ENCODE measurements at regions not wholly inside any gene's neighbourhood (a gene's known extent, or its start where the extent isn't known, plus 50 kb on each side); places are given as distances from the start of the nearest gene placed in this dataset.

DNA sequence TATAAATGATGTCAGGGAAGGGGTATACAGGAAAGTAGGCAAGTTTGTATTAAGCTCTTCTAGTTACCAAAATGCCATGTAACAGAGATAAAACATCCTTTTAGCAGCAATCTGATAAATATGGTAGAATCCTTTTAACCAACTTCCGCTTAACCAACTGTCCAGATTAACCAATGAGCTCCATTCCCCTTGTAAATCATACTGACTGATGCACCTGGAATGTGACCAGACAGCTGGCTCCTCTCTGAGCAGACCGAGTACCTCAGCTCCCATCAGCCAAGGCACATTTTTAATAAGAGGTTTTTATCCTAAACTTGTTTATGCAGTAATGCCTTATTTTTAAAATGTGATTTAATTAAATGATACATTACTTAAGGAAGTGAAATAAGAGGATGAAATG is 66.4 kb downstream of the KLF12 start (continued):
- TF ChIP-seq CBX3 (IDR thresholded peaks at IDR 0.05; ENCODE audit: low read depth) (no peak), ZNF274 (IDR thresholded peaks at IDR 0.05; ENCODE audit: low read depth, low read length) (no peak), SRF (IDR thresholded peaks at IDR 0.05; ENCODE audit: low read depth) (no peak), ELF1 (IDR thresholded peaks at IDR 0.05; ENCODE audit: borderline replicate concordance, low read depth) (no peak), EGR1 (IDR thresholded peaks at IDR 0.05; ENCODE audit: low read depth) (no peak), POLR2A (IDR thresholded peaks at IDR 0.05; ENCODE audit: borderline replicate concordance, extremely low read depth, insufficient read depth, insufficient read length) (no peak)

DNA sequence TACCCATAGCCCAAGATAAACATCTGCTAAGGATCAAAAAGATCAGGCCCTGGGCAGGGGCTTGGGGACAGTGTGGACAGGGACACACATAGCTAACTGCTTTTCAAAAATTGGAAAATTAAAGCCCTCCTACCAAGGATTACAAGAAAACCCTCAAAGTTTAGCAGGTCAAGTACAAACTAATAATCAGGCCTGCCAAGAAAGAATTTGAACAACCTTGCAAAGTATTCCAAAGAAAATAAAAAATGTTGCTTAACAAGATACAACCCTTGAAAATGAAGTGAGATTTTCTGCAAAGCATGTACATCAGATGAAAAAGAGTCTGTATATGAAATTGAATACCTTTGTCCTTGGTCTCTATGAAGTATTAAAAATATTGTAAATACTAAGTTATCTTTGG is 67.3 kb downstream of the KLF12 start:
- no peak overlapping the region for H3K9ac ChIP-seq (ENCODE audit: low read length)
- no TSS peak for BruUV-seq (replicated peaks)
- intact Hi-C loops (cut with micrococcal nuclease): no loop called here
- no peak overlapping the region for H3K4me2 ChIP-seq (ENCODE audit: low read length)
- ChIA-PET RAD21 (ENCODE audit: low non-redundant PET in 1 of 2, low total read pairs in 2 of 2, uncharacterized antibody in 2 of 2, unreplicated experiment in 2 of 2) (no interaction called here), POLR2A (no interaction called here), CTCF (no interaction called here)
- TF ChIP-seq POLR2A (IDR thresholded peaks at IDR 0.05; ENCODE audit: borderline replicate concordance, extremely low read depth, insufficient read depth, insufficient read length): no peak
- TF ChIP-seq CBX3 (IDR thresholded peaks at IDR 0.05; ENCODE audit: low read depth): no peak
- no peak for TF ChIP-seq ELF1 (IDR thresholded peaks at IDR 0.05; ENCODE audit: borderline replicate concordance, low read depth)
- no peak for TF ChIP-seq EZH2phosphoT487 (IDR thresholded peaks at IDR 0.05; ENCODE audit: borderline replicate concordance)
- TF ChIP-seq ZNF274 (IDR thresholded peaks at IDR 0.05; ENCODE audit: low read depth, low read length): no peak
- TF ChIP-seq, protein P1, sequence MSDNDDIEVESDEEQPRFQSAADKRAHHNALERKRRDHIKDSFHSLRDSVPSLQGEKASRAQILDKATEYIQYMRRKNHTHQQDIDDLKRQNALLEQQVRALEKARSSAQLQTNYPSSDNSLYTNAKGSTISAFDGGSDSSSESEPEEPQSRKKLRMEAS (IDR thresholded peaks at IDR 0.05): no peak
- TF ChIP-seq TCF7L2 (IDR thresholded peaks at IDR 0.05; ENCODE audit: borderline replicate concordance, extremely low read depth, insufficient read depth, insufficient read length): no peak
- no peak for TF ChIP-seq FOSL1 (IDR thresholded peaks at IDR 0.05; ENCODE audit: low read depth)
- TF ChIP-seq, protein P2, sequence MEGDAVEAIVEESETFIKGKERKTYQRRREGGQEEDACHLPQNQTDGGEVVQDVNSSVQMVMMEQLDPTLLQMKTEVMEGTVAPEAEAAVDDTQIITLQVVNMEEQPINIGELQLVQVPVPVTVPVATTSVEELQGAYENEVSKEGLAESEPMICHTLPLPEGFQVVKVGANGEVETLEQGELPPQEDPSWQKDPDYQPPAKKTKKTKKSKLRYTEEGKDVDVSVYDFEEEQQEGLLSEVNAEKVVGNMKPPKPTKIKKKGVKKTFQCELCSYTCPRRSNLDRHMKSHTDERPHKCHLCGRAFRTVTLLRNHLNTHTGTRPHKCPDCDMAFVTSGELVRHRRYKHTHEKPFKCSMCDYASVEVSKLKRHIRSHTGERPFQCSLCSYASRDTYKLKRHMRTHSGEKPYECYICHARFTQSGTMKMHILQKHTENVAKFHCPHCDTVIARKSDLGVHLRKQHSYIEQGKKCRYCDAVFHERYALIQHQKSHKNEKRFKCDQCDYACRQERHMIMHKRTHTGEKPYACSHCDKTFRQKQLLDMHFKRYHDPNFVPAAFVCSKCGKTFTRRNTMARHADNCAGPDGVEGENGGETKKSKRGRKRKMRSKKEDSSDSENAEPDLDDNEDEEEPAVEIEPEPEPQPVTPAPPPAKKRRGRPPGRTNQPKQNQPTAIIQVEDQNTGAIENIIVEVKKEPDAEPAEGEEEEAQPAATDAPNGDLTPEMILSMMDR (IDR thresholded peaks at IDR 0.05 in 2 of 3, conservative IDR thresholded peaks at IDR 0.05 in 1 of 3; ENCODE audit: borderline replicate concordance in 1 of 3, insufficient read depth in 1 of 3, low read depth in 2 of 3, low read length in 2 of 3): no peak
- TF ChIP-seq RAD21 (IDR thresholded peaks at IDR 0.05; ENCODE audit: low read depth): no peak
- H3K4me3 ChIP-seq (replicated peaks in 1 of 2; ENCODE audit: low read depth in 1 of 2, low read length in 2 of 2): no peak overlapping the region
- H2AFZ ChIP-seq (ENCODE audit: low read depth, low read length, poor library complexity, severe bottlenecking): no peak overlapping the region
- no peaks in the 10 kb centered on the region for H3K27me3 ChIP-seq (ENCODE audit: insufficient read depth, low read length)
- ATAC-seq (no peak), DNase-seq (ENCODE audit: low read depth, low spot score) (no peak)
- H3K27ac ChIP-seq (ENCODE audit: low read depth, low read length): no peak overlapping the region
- H3K79me2 ChIP-seq (ENCODE audit: insufficient read depth, low read length): no peaks in the 10 kb centered on the region
- no peaks in the 10 kb centered on the region for H3K4me1 ChIP-seq (ENCODE audit: control insufficient read depth in 1 of 2, insufficient read depth in 2 of 2, low read length in 2 of 2)
- H3K9me3 ChIP-seq (ENCODE audit: control insufficient read depth in 1 of 2, insufficient read depth in 1 of 2, low read depth in 1 of 2, low read length in 2 of 2): no peaks in the 10 kb centered on the region
- H3K9me2 ChIP-seq (ENCODE audit: insufficient read depth): no peaks in the 10 kb centered on the region
- H3K36me3 ChIP-seq (ENCODE audit: control insufficient read depth in 1 of 2, insufficient read depth in 2 of 2, low read length in 2 of 2): no peaks in the 10 kb centered on the region
- H4K20me1 ChIP-seq (ENCODE audit: insufficient read depth): no peaks in the 10 kb centered on the region

Measured in HCT116 (cell line).